Thyroid gland (tissue), 4 donors: ENCODE measurements at regions not wholly inside any gene's neighbourhood (a gene's known extent, or its start where the extent isn't known, plus 50 kb on each side); places are given as distances from the start of the nearest gene placed in this dataset.

Source experiments
- DNase-seq, 2 donors: peaks; one replicate each; pipeline ENCODE4 v3.0.0-alpha.2; 2019
- H3K27ac ChIP-seq, 3 donors: fragments of 200-600 bp; sonication (generic); 1 replicate in 2 of 3; 2 replicates in 1 of 3; pipeline ENCODE4 v1.5.1; 2016 to 2019; ENCODE audit warnings: mild to moderate bottlenecking in 1 of 3, moderate library complexity in 1 of 3
- H3K27me3 ChIP-seq: fragments of 200-600 bp; sonication (generic); one replicate; pipeline ENCODE4 v1.5.1; 2019
- H3K36me3 ChIP-seq, 2 donors: fragments of 200-600 bp; sonication (generic); one replicate each; pipeline ENCODE4 v1.5.1; 2016 to 2019
- H3K4me1 ChIP-seq, 2 donors: fragments of 200-600 bp; sonication (generic); one replicate each; pipeline ENCODE4 v1.5.1; 2017 to 2019
- H3K4me3 ChIP-seq, 3 donors: fragments of 200-600 bp; sonication (generic); replicated peaks in 1 of 3; 1 replicate in 2 of 3; 2 replicates in 1 of 3; pipeline ENCODE4 v1.5.1; 2016; ENCODE audit warnings: mild to moderate bottlenecking in 1 of 3
- H3K9me3 ChIP-seq: fragments of 200-600 bp; sonication (generic); one replicate; pipeline ENCODE4 v1.5.1; 2017
- POLR2A ChIP-seq, 2 donors: fragments of 450-650 bp; IDR thresholded peaks; one replicate each; pipeline ENCODE4 v1.6.1; 2017; ENCODE audit warnings: antibody characterized with exemption in 2 of 2, mild to moderate bottlenecking in 2 of 2, moderate library complexity in 1 of 2
- WGBS, 2 donors: methylation state at CpG; one replicate each; pipeline ENCODE4 v1.1.5; 2017; 5-methylcytosine and 5-hydroxymethylcytosine counted together
- intact Hi-C: fragments of 100-400 bp; cut with DNase I; formaldehyde crosslinking; loops from one replicate; pipeline ENCODE4 v1.15.1; 2023
- TF ChIP-seq, protein P1 (sequence below), 6 experiments: fragments of 200-600 bp in 3 of 6; fragments of 450-650 bp in 3 of 6; sonication (generic) in 3 of 6; IDR thresholded peaks; one replicate each; pipeline ENCODE4 v1.5.1; 2016 to 2019; ENCODE audit warnings: antibody characterized with exemption in 6 of 6, mild to moderate bottlenecking in 2 of 6, inconsistent platforms in 1 of 6, moderate library complexity in 1 of 6

GRCh38 chr2:103009871-103010270, 248.0 kb downstream of the TMEM182 start:
- TF ChIP-seq POLR2A (IDR thresholded peaks at IDR 0.05): no peak
- TF ChIP-seq, protein P1, sequence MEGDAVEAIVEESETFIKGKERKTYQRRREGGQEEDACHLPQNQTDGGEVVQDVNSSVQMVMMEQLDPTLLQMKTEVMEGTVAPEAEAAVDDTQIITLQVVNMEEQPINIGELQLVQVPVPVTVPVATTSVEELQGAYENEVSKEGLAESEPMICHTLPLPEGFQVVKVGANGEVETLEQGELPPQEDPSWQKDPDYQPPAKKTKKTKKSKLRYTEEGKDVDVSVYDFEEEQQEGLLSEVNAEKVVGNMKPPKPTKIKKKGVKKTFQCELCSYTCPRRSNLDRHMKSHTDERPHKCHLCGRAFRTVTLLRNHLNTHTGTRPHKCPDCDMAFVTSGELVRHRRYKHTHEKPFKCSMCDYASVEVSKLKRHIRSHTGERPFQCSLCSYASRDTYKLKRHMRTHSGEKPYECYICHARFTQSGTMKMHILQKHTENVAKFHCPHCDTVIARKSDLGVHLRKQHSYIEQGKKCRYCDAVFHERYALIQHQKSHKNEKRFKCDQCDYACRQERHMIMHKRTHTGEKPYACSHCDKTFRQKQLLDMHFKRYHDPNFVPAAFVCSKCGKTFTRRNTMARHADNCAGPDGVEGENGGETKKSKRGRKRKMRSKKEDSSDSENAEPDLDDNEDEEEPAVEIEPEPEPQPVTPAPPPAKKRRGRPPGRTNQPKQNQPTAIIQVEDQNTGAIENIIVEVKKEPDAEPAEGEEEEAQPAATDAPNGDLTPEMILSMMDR (IDR thresholded peaks at IDR 0.05): no peak
- WGBS, 2 donors: 71 to 77% methylated on average over 5 of the region's 5 CpGs

GRCh38 chr2:103010306-103010705, 248.5 kb downstream of the TMEM182 start:
- TF ChIP-seq POLR2A (IDR thresholded peaks at IDR 0.05): no peak
- TF ChIP-seq, protein P1 (IDR thresholded peaks at IDR 0.05): no peak
- Histone ChIP-seq H3K27ac (no peak overlapping the region), H3K27me3 (no peaks in the 10 kb centered on the region), H3K4me3 (no peak overlapping the region), H3K4me1 (no peaks in the 10 kb centered on the region), H3K9me3 (no peaks in the 10 kb centered on the region), H3K36me3 (no peaks in the 10 kb centered on the region)
- intact Hi-C loops: no loop called here
- DNase-seq: no peak
- 82 to 85% methylated on average over 6 of the region's 6 CpGs for WGBS, 2 donors

More at GRCh38 chr2:103009871-103010270, 248.0 kb downstream of the TMEM182 start:
- intact Hi-C loops: no loop called here
- H3K4me3 ChIP-seq: no peak overlapping the region
- H3K9me3 ChIP-seq: no peaks in the 10 kb centered on the region
- DNase-seq: no peak
- no peak overlapping the region for H3K27ac ChIP-seq
- H3K36me3 ChIP-seq: no peaks in the 10 kb centered on the region
- H3K27me3 ChIP-seq: no peaks in the 10 kb centered on the region
- H3K4me1 ChIP-seq: no peaks in the 10 kb centered on the region

- no peaks in the 10 kb centered on the region for H3K4me1 ChIP-seq
- no peak overlapping the region for H3K27ac ChIP-seq
- intact Hi-C loops: no loop called here
- no peak overlapping the region for H3K4me3 ChIP-seq
- WGBS, 2 donors: 83 to 89% methylated on average over 10 of the region's 10 CpGs
- H3K36me3 ChIP-seq: no peaks in the 10 kb centered on the region
- no peak for TF ChIP-seq POLR2A (IDR thresholded peaks at IDR 0.05)
- TF ChIP-seq, protein P1 (IDR thresholded peaks at IDR 0.05): no peak
- H3K9me3 ChIP-seq: no peaks in the 10 kb centered on the region
- no peaks in the 10 kb centered on the region for H3K27me3 ChIP-seq
- DNase-seq: no peak
These were observed 248.9 kb downstream of the TMEM182 start for GRCh38 chr2:103010751-103011150.

- H3K4me3 ChIP-seq: no peak overlapping the region
- no peaks in the 10 kb centered on the region for H3K9me3 ChIP-seq
- H3K27ac ChIP-seq: no peak overlapping the region
- TF ChIP-seq, protein P1 (IDR thresholded peaks at IDR 0.05): no peak
- no peak for TF ChIP-seq POLR2A (IDR thresholded peaks at IDR 0.05)
- no peaks in the 10 kb centered on the region for H3K4me1 ChIP-seq
- 85 to 86% methylated on average over 3 of the region's 3 CpGs for WGBS, 2 donors
- DNase-seq: no peak
- no peaks in the 10 kb centered on the region for H3K27me3 ChIP-seq
- no peaks in the 10 kb centered on the region for H3K36me3 ChIP-seq
- intact Hi-C loops: no loop called here
These were observed 250.8 kb downstream of the TMEM182 start for GRCh38 chr2:103012590-103012989.

GRCh38 chr2:103025056-103025455, 263.2 kb downstream of the TMEM182 start:
- no peaks in the 10 kb centered on the region for H3K9me3 ChIP-seq
- H3K36me3 ChIP-seq: no peaks in the 10 kb centered on the region
- no peak for TF ChIP-seq POLR2A (IDR thresholded peaks at IDR 0.05)
- TF ChIP-seq, protein P1 (IDR thresholded peaks at IDR 0.05): no peak
- no peaks in the 10 kb centered on the region for H3K27me3 ChIP-seq
- intact Hi-C loops: no loop called here
- no peak overlapping the region for H3K4me3 ChIP-seq
- DNase-seq: no peak
- 72 to 81% methylated on average over 1 of the region's 1 CpG for WGBS, 2 donors
- H3K27ac ChIP-seq: no peak overlapping the region
- no peaks in the 10 kb centered on the region for H3K4me1 ChIP-seq
